Non-pigmented ciliary epithelial cell (primary cell): ENCODE measurements at regions not wholly inside any gene's neighbourhood (a gene's known extent, or its start where the extent isn't known, plus 50 kb on each side); places are given as distances from the start of the nearest gene placed in this dataset.

Source experiments
- DNase-seq: peaks from one replicate; pipeline ENCODE4 v3.0.0-alpha.2; 2010; ENCODE audit warnings: low read depth

- DNase-seq, result no peak
Measured at GRCh38 chr13:105979131-105980011, 556.1 kb downstream of the EFNB2 start.

GRCh38 chr13:105974380-105974779 lies 561.1 kb downstream of the EFNB2 start:
- DNase-seq, result no peak

GRCh38 chr13:105972811-105973590 lies 562.5 kb downstream of the EFNB2 start:
- DNase-seq, result no peak

- DNase-seq, result no peak
Measured at GRCh38 chr13:105972306-105972721, 563.1 kb downstream of the EFNB2 start.

GRCh38 chr13:105971738-105972137 lies 563.7 kb downstream of the EFNB2 start:
- DNase-seq, result no peak

GRCh38 chr13:105971312-105971711 lies 564.1 kb downstream of the EFNB2 start:
- DNase-seq, result no peak

- DNase-seq, result no peak
Measured at GRCh38 chr13:105969761-105970160, 565.7 kb downstream of the EFNB2 start.

- DNase-seq, result no peak
Measured at GRCh38 chr13:105965910-105966309, 569.6 kb downstream of the EFNB2 start.

- no peak for DNase-seq
Measured at GRCh38 chr13:105962080-105962479, 573.4 kb downstream of the EFNB2 start.

- no peak for DNase-seq
Measured at GRCh38 chr13:105961438-105961837, 574.0 kb downstream of the EFNB2 start.

GRCh38 chr13:105960326-105960725 lies 575.1 kb downstream of the EFNB2 start:
- no peak for DNase-seq

GRCh38 chr13:105959876-105960275 lies 575.6 kb downstream of the EFNB2 start:
- DNase-seq, result no peak

- no peak for DNase-seq
Measured at GRCh38 chr13:105957769-105958438, 577.6 kb downstream of the EFNB2 start.

GRCh38 chr13:105956921-105957320 lies 578.5 kb downstream of the EFNB2 start:
- no peak for DNase-seq

GRCh38 chr13:105952973-105953290 lies 582.5 kb downstream of the EFNB2 start:
- no peak for DNase-seq

- no peak for DNase-seq
Measured at GRCh38 chr13:105952233-105952972, 583.1 kb downstream of the EFNB2 start.

- no peak for DNase-seq
Measured at GRCh38 chr13:105948143-105948542, 587.3 kb downstream of the EFNB2 start.

- no peak for DNase-seq
Measured at GRCh38 chr13:105940882-105941281, 594.6 kb downstream of the EFNB2 start.

- DNase-seq, result no peak
Measured at GRCh38 chr13:105937451-105937850, 598.0 kb downstream of the EFNB2 start.

- DNase-seq, result no peak
Measured at GRCh38 chr13:105936816-105937215, 598.6 kb downstream of the EFNB2 start.

GRCh38 chr13:105929505-105929904 lies 606.0 kb downstream of the EFNB2 start:
- no peak for DNase-seq

- no peak for DNase-seq
Measured at GRCh38 chr13:105928901-105929300, 606.6 kb downstream of the EFNB2 start.
